A673 (cell line): ENCODE measurements at regions not wholly inside any gene's neighbourhood (a gene's known extent, or its start where the extent isn't known, plus 50 kb on each side); places are given as distances from the start of the nearest gene placed in this dataset.

Source experiments
- CTCF ChIP-seq: fragments of 300-800, 200-600 bp; sonication (generic); conservative IDR thresholded peaks from 2 replicates; pipeline ENCODE4 v1.5.1; 2017; ENCODE audit warnings: low read depth, mild to moderate bottlenecking, antibody characterized with exemption, low read length, moderate library complexity, mixed read lengths
- EZH2 ChIP-seq: fragments of 200-600 bp; sonication (generic); IDR thresholded peaks from 2 replicates; pipeline ENCODE4 v1.6.1; 2017; ENCODE audit warnings: borderline replicate concordance, low read depth, mild to moderate bottlenecking, mixed read lengths, antibody characterized with exemption, low read length; ENCODE audit not compliant: poor library complexity, severe bottlenecking

GRCh38 chr10:44786286-44786850 is 124.8 kb upstream of the TMEM72 start:
- no peak for TF ChIP-seq CTCF
- TF ChIP-seq EZH2: no peak
